SK-N-SH treated with all-trans-retinoic acid at 6 μM for 48 hours (cell line): ENCODE measurements at regions not wholly inside any gene's neighbourhood (a gene's known extent, or its start where the extent isn't known, plus 50 kb on each side); places are given as distances from the start of the nearest gene placed in this dataset.

Source experiments
- BACH2 ChIP-seq: fragments of 250-450 bp; sonication (Bioruptor Pico); IDR thresholded peaks from 2 replicates; pipeline ENCODE4 v1.9.0; 2021; ENCODE audit warnings: mild to moderate bottlenecking, borderline replicate concordance
- CSDC2 ChIP-seq: fragments of 250-450 bp; sonication (Bioruptor Pico); IDR thresholded peaks from 2 replicates; pipeline ENCODE4 v1.5.0; 2020; ENCODE audit warnings: mild to moderate bottlenecking, moderate library complexity
- ISL1 ChIP-seq: fragments of 250-450 bp; sonication (Bioruptor Pico); IDR thresholded peaks from 2 replicates; pipeline ENCODE4 v2.1.2; 2022; ENCODE audit warnings: mild to moderate bottlenecking, moderate library complexity
- OSR1 ChIP-seq: fragments of 250-450 bp; sonication (Bioruptor Pico); IDR thresholded peaks from 2 replicates; pipeline ENCODE4 v1.8.0; 2022; ENCODE audit warnings: moderate library complexity, mild to moderate bottlenecking, inconsistent platforms
- PATZ1 ChIP-seq: fragments of 250-450 bp; sonication (Bioruptor Pico); IDR thresholded peaks from 2 replicates; pipeline ENCODE4 v1.8.0; 2020; ENCODE audit warnings: mild to moderate bottlenecking, moderate library complexity, borderline replicate concordance
- POU6F1 ChIP-seq: fragments of 250-450 bp; sonication (Bioruptor Pico); IDR thresholded peaks from 2 replicates; pipeline ENCODE4 v1.8.0; 2021; ENCODE audit warnings: low read depth, mild to moderate bottlenecking, moderate library complexity, borderline replicate concordance
- RARB ChIP-seq: fragments of 250-450 bp; sonication (Bioruptor Pico); IDR thresholded peaks from 2 replicates; pipeline ENCODE4 v1.8.0; 2021; ENCODE audit warnings: mild to moderate bottlenecking, moderate library complexity
- TSHZ2 ChIP-seq: fragments of 250-450 bp; sonication (Bioruptor Pico); IDR thresholded peaks from 2 replicates; pipeline ENCODE4 v1.5.0; 2020; ENCODE audit warnings: mild to moderate bottlenecking, moderate library complexity
- ZC3H10 ChIP-seq: fragments of 250-450 bp; sonication (Bioruptor Pico); IDR thresholded peaks from 2 replicates; pipeline ENCODE4 v1.5.1; 2021; ENCODE audit warnings: mild to moderate bottlenecking, moderate library complexity

- TF ChIP-seq PATZ1 (no peak), RARB (CRISPR knock-in tag) (no peak), ISL1 (CRISPR knock-in tag) (no peak), ZC3H10 (CRISPR knock-in tag) (no peak), TSHZ2 (CRISPR knock-in tag) (no peak), POU6F1 (CRISPR knock-in tag) (no peak), OSR1 (CRISPR knock-in tag) (no peak), CSDC2 (CRISPR knock-in tag) (no peak), BACH2 (CRISPR knock-in tag) (no peak)
These were observed 775.7 kb upstream of the SPRY2 start for GRCh38 chr13:81116461-81117282.
